ENCODE measurements at regions not wholly inside any gene's neighbourhood (a gene's known extent, or its start where the extent isn't known, plus 50 kb on each side); places are given as distances from the start of the nearest gene placed in this dataset.

GRCh38 chr7:46178661-46179060 lies 257.6 kb upstream of the IGFBP3 start:
- no peak for TF ChIP-seq POLR2A (IDR thresholded peaks at IDR 0.05)
- TF ChIP-seq, protein P1, sequence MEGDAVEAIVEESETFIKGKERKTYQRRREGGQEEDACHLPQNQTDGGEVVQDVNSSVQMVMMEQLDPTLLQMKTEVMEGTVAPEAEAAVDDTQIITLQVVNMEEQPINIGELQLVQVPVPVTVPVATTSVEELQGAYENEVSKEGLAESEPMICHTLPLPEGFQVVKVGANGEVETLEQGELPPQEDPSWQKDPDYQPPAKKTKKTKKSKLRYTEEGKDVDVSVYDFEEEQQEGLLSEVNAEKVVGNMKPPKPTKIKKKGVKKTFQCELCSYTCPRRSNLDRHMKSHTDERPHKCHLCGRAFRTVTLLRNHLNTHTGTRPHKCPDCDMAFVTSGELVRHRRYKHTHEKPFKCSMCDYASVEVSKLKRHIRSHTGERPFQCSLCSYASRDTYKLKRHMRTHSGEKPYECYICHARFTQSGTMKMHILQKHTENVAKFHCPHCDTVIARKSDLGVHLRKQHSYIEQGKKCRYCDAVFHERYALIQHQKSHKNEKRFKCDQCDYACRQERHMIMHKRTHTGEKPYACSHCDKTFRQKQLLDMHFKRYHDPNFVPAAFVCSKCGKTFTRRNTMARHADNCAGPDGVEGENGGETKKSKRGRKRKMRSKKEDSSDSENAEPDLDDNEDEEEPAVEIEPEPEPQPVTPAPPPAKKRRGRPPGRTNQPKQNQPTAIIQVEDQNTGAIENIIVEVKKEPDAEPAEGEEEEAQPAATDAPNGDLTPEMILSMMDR (IDR thresholded peaks at IDR 0.05): no peak

All from thyroid gland (tissue), 4 donors.